GM06990 (cell line): ENCODE measurements at regions not wholly inside any gene's neighbourhood (a gene's known extent, or its start where the extent isn't known, plus 50 kb on each side); places are given as distances from the start of the nearest gene placed in this dataset.
"Not testable (repeated sequence)": the region's sequence is repeated elsewhere in the genome, so short reads cannot be mapped to it uniquely, and the experiment has no call there.

ENCODE experiments used
- DNase-seq: peaks from one replicate; pipeline ENCODE4 v3.0.0-alpha.2; 2011; ENCODE audit not compliant: insufficient read length; ENCODE audit errors: extremely low read depth
- H3K27me3 ChIP-seq: replicated peaks from 2 replicates; pipeline ENCODE4 v1.6.0; 2011; ENCODE audit warnings: low read length; ENCODE audit not compliant: control insufficient read depth, insufficient read depth
- H3K36me3 ChIP-seq: 2 replicates; pipeline ENCODE4 v1.5.1; 2011; ENCODE audit warnings: low read length; ENCODE audit not compliant: control insufficient read depth, insufficient read depth
- H3K4me3 ChIP-seq: replicated peaks from 2 replicates; pipeline ENCODE4 v1.5.1; 2011; ENCODE audit warnings: low read depth, mild to moderate bottlenecking, control low read depth, low read length
- CTCF ChIP-seq: IDR thresholded peaks from 2 replicates; pipeline ENCODE4 v1.5.1; 2011; ENCODE audit warnings: low read length, control low read depth, mild to moderate bottlenecking, inconsistent platforms; ENCODE audit not compliant: insufficient read depth, poor library complexity, severe bottlenecking

DNA sequence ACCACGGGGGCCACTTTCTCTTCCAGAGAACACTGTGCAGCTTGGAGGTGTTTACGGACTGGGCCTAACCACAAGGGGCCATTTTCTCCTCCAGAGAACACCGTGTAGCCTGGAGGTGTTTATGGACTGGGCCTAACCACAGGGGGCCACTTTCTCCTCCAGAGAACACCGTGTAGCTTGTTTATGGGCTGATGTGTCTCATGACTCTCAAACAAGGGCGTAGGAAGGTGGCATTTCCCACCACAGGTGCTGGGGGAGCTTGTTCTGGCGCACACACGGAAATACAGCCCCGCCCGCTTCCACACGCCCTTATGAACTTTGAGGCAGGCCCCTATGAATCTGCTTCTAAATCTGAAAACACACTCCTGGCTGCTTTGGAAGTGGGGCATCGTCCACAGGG, 174.6 kb upstream of the SFSWAP start:
- no peaks in the 10 kb centered on the region for H3K36me3 ChIP-seq
- TF ChIP-seq CTCF: no peak
- no peak overlapping the region for H3K4me3 ChIP-seq
- no peaks in the 10 kb centered on the region; the same call in none of the 2 replicates for H3K27me3 ChIP-seq
- DNase-seq: no peak

GRCh38 chr12:131536766-131537165, 174.1 kb upstream of the SFSWAP start:
- no peak for TF ChIP-seq CTCF
- Histone ChIP-seq H3K4me3 (no peak overlapping the region), H3K36me3 (no peaks in the 10 kb centered on the region), H3K27me3 (no peaks in the 10 kb centered on the region; the same call in none of the 2 replicates)
- DNase-seq: no peak

- no peak for TF ChIP-seq CTCF
- DNase-seq: no peak
Measured at GRCh38 chr12:131537267-131537958, 173.5 kb upstream of the SFSWAP start.

DNA sequence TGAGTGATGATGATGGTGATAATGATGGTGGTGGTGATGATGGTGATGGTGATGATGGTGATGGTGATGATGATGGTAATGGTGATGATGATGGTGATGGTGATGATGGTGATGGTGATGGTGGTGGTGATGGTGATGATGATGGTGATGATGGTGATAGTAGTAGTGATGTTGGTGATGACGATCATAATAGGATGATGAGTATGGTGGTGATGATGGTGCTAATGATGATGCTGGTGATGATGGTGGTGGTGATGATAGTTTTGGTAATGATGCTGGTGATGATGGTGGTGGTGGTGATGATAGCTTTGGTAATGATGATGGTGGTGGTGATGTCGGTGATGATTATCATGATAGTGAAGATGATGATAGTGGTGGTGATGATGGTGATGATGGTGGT, 171.5 kb upstream of the SFSWAP start:
- DNase-seq: no peak
- Histone ChIP-seq H3K27me3 (no peaks in the 10 kb centered on the region; the same call in 1 of the 2 replicates), H3K4me3 (no peak overlapping the region), H3K36me3 (no peaks in the 10 kb centered on the region)
- no peak for TF ChIP-seq CTCF

More at GRCh38 chr12:131537267-131537958, 173.5 kb upstream of the SFSWAP start:
- H3K4me3 ChIP-seq: no peak overlapping the region
- H3K27me3 ChIP-seq: no peaks in the 10 kb centered on the region; the same call in none of the 2 replicates
- H3K36me3 ChIP-seq: no peaks in the 10 kb centered on the region

GRCh38 chr12:131540138-131540623, 170.7 kb upstream of the SFSWAP start:
- H3K27me3 ChIP-seq: no peaks in the 10 kb centered on the region; the same call in none of the 2 replicates
- no peak for DNase-seq
- H3K4me3 ChIP-seq: no peak overlapping the region
- TF ChIP-seq CTCF: no peak
- no peaks in the 10 kb centered on the region for H3K36me3 ChIP-seq

GRCh38 chr12:131541512-131541911, 169.4 kb upstream of the SFSWAP start:
- H3K4me3 ChIP-seq, DNase-seq, H3K36me3 ChIP-seq, H3K27me3 ChIP-seq: not testable (repeated sequence)
